ENCODE measurements at regions not wholly inside any gene's neighbourhood (a gene's known extent, or its start where the extent isn't known, plus 50 kb on each side); places are given as distances from the start of the nearest gene placed in this dataset.

DNA sequence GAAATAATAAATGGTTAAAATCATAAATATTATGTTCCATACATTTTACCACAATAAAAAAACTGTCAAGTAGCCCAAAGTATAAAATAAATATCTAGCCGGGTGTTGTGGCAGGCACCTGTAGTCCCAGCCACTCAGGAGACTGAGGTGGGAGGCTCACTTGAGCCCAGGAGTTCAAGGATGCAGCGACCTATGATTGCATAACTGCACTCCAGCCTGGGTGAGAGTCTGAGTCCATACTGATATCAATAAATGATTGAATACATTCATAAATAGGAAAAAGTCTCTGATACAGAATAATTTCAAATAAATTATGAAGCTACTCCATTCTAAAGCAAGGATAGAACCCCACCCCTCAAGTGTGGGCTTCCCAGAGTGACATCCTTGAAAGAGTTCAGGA, 68.5 kb upstream of the GATA2 start:
- no peak overlapping the region for H3K27ac ChIP-seq (ENCODE audit: poor library complexity, severe bottlenecking)
- H3K9me3 ChIP-seq (ENCODE audit: severe bottlenecking): no peaks in the 10 kb centered on the region
- no peaks in the 10 kb centered on the region for H3K27me3 ChIP-seq (ENCODE audit: insufficient read depth, poor library complexity, severe bottlenecking)
- ATAC-seq (ENCODE audit: low read depth) (no peak), DNase-seq (ENCODE audit: low spot score) (no peak)
- H3K4me3 ChIP-seq (ENCODE audit: severe bottlenecking): no peak overlapping the region
- TF ChIP-seq, protein P1, sequence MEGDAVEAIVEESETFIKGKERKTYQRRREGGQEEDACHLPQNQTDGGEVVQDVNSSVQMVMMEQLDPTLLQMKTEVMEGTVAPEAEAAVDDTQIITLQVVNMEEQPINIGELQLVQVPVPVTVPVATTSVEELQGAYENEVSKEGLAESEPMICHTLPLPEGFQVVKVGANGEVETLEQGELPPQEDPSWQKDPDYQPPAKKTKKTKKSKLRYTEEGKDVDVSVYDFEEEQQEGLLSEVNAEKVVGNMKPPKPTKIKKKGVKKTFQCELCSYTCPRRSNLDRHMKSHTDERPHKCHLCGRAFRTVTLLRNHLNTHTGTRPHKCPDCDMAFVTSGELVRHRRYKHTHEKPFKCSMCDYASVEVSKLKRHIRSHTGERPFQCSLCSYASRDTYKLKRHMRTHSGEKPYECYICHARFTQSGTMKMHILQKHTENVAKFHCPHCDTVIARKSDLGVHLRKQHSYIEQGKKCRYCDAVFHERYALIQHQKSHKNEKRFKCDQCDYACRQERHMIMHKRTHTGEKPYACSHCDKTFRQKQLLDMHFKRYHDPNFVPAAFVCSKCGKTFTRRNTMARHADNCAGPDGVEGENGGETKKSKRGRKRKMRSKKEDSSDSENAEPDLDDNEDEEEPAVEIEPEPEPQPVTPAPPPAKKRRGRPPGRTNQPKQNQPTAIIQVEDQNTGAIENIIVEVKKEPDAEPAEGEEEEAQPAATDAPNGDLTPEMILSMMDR (IDR thresholded peaks at IDR 0.05; ENCODE audit: poor library complexity, severe bottlenecking): no peak
- no peaks in the 10 kb centered on the region for H3K36me3 ChIP-seq (ENCODE audit: low read depth)
- H3K4me1 ChIP-seq (ENCODE audit: insufficient read depth, poor library complexity, severe bottlenecking): no peaks in the 10 kb centered on the region

DNA sequence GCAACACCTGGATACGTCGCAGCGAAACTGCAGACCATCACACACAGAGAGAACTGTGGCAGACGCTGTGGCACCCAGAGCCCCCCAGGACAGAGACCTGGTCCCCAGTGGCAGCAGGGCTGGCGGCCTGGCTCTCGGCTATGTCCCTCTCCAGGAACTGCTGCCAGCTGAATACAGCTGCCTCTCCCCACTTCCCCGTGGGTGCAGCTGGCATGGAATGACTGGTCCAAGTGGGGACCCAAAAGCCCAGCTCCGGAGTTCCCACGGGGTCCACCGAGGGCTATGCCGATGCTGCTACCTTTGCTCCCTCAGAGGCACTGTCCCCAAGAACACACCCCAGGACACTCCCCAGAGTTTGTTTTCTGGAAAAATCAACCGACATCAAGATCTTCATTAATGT, 67.8 kb upstream of the GATA2 start:
- no peaks in the 10 kb centered on the region for H3K36me3 ChIP-seq (ENCODE audit: low read depth)
- H3K4me1 ChIP-seq (ENCODE audit: insufficient read depth, poor library complexity, severe bottlenecking): no peaks in the 10 kb centered on the region
- DNase-seq (ENCODE audit: low spot score) (no peak), ATAC-seq (ENCODE audit: low read depth) (no peak)
- H3K9me3 ChIP-seq (ENCODE audit: severe bottlenecking): no peaks in the 10 kb centered on the region
- H3K4me3 ChIP-seq (ENCODE audit: severe bottlenecking): no peak overlapping the region
- H3K27ac ChIP-seq (ENCODE audit: poor library complexity, severe bottlenecking): no peak overlapping the region
- TF ChIP-seq, protein P1 (IDR thresholded peaks at IDR 0.05; ENCODE audit: poor library complexity, severe bottlenecking): no peak
- no peaks in the 10 kb centered on the region for H3K27me3 ChIP-seq (ENCODE audit: insufficient read depth, poor library complexity, severe bottlenecking)

- Histone ChIP-seq H3K36me3 (ENCODE audit: low read depth) (no peaks in the 10 kb centered on the region), H3K9me3 (ENCODE audit: severe bottlenecking) (no peaks in the 10 kb centered on the region), H3K27ac (ENCODE audit: poor library complexity, severe bottlenecking) (no peak overlapping the region), H3K4me3 (ENCODE audit: severe bottlenecking) (no peak overlapping the region), H3K27me3 (ENCODE audit: insufficient read depth, poor library complexity, severe bottlenecking) (no peaks in the 10 kb centered on the region), H3K4me1 (ENCODE audit: insufficient read depth, poor library complexity, severe bottlenecking) (no peaks in the 10 kb centered on the region)
- TF ChIP-seq, protein P1 (IDR thresholded peaks at IDR 0.05; ENCODE audit: poor library complexity, severe bottlenecking): no peak
- ATAC-seq (ENCODE audit: low read depth) (peak; percentile 82), DNase-seq (ENCODE audit: low spot score) (no peak)
Measured at GRCh38 chr3:128559486-128560225, 66.7 kb upstream of the GATA2 start.

- Histone ChIP-seq H3K27ac (ENCODE audit: poor library complexity, severe bottlenecking) (no peak overlapping the region), H3K4me3 (ENCODE audit: severe bottlenecking) (no peak overlapping the region), H3K27me3 (ENCODE audit: insufficient read depth, poor library complexity, severe bottlenecking) (no peaks in the 10 kb centered on the region), H3K4me1 (ENCODE audit: insufficient read depth, poor library complexity, severe bottlenecking) (no peaks in the 10 kb centered on the region), H3K9me3 (ENCODE audit: severe bottlenecking) (no peaks in the 10 kb centered on the region), H3K36me3 (ENCODE audit: low read depth) (no peaks in the 10 kb centered on the region)
- no peak for ATAC-seq (ENCODE audit: low read depth)
- no peak for DNase-seq (ENCODE audit: low spot score)
- TF ChIP-seq, protein P1 (IDR thresholded peaks at IDR 0.05; ENCODE audit: poor library complexity, severe bottlenecking): no peak
Measured at GRCh38 chr3:128557531-128558280, 64.7 kb upstream of the GATA2 start.

DNA sequence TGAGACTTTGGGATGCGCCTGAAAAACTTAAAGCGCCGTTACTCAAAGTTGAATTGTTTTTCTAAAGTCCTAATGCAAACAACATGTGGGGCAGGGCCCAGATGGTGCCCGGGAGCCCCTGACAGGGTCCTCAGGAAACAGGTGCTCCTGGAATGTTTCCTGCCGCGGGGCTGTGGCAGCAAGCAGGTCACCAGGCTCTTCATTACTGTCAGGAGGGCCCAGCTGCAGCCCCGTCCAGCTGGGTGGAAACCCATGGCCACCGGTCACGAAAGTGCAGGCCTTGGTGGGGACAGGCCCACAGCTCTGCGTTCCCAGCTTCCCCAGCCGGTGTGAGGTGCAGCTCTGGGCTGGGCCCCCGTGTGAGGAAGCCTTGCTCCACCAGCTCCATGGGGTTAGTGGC, 63.9 kb upstream of the GATA2 start:
- no peaks in the 10 kb centered on the region for H3K9me3 ChIP-seq (ENCODE audit: severe bottlenecking)
- TF ChIP-seq, protein P1 (IDR thresholded peaks at IDR 0.05; ENCODE audit: poor library complexity, severe bottlenecking): no peak
- no peaks in the 10 kb centered on the region for H3K36me3 ChIP-seq (ENCODE audit: low read depth)
- no peak for DNase-seq (ENCODE audit: low spot score)
- H3K27me3 ChIP-seq (ENCODE audit: insufficient read depth, poor library complexity, severe bottlenecking): no peaks in the 10 kb centered on the region
- no peaks in the 10 kb centered on the region for H3K4me1 ChIP-seq (ENCODE audit: insufficient read depth, poor library complexity, severe bottlenecking)
- ATAC-seq (ENCODE audit: low read depth): no peak
- H3K27ac ChIP-seq (ENCODE audit: poor library complexity, severe bottlenecking): no peak overlapping the region
- no peak overlapping the region for H3K4me3 ChIP-seq (ENCODE audit: severe bottlenecking)
